ENCODE measurements at regions not wholly inside any gene's neighbourhood (a gene's known extent, or its start where the extent isn't known, plus 50 kb on each side); places are given as distances from the start of the nearest gene placed in this dataset.

GRCh38 chr1:101290922-101291561 lies 54.2 kb downstream of the S1PR1 start:
- ATAC-seq (peak; percentile 78), DNase-seq (peak; percentile 60 to 69)
- Mint-ChIP-seq H3K27ac (peak overlapping the region; percentile 95 to 99), H3K27me3 (no peaks in the 10 kb centered on the region), H3K4me1 (peaks cover 91% of the 10 kb centered on the region), H3K4me3 (peak overlapping the region; percentile 77 to 82), H3K9me3 (no peaks in the 10 kb centered on the region)

- peak; percentile 59 to 78 for DNase-seq
- Mint-ChIP-seq H3K4me1 (peaks cover 90% of the 10 kb centered on the region), H3K27ac (peak overlapping the region; percentile 95 to 99), H3K27me3 (no peaks in the 10 kb centered on the region), H3K9me3 (no peaks in the 10 kb centered on the region), H3K4me3 (peak overlapping the region; percentile 71 to 73)
- peak; percentile 52 for ATAC-seq
Observed at GRCh38 chr1:101291562-101292380, 55.0 kb downstream of the S1PR1 start.

- Mint-ChIP-seq H3K27ac (peak overlapping the region; percentile 85 to 89), H3K4me3 (peak overlapping the region in 1 of 2 donors; percentile 13), H3K27me3 (no peaks in the 10 kb centered on the region), H3K4me1 (peaks cover 91% of the 10 kb centered on the region), H3K9me3 (no peaks in the 10 kb centered on the region)
- ATAC-seq (peak; percentile 77), DNase-seq (peak; percentile 73 to 89)
Observed at GRCh38 chr1:101293461-101294051, 56.7 kb downstream of the S1PR1 start.

GRCh38 chr1:101295209-101295608 lies 58.4 kb downstream of the S1PR1 start:
- Mint-ChIP-seq H3K9me3 (no peaks in the 10 kb centered on the region), H3K27me3 (no peaks in the 10 kb centered on the region), H3K4me3 (no peak overlapping the region), H3K4me1 (peaks cover 75% of the 10 kb centered on the region), H3K27ac (no peak overlapping the region)
- DNase-seq, result no peak
- ATAC-seq, result no peak

- Mint-ChIP-seq H3K4me1 (peaks cover 40% of the 10 kb centered on the region), H3K4me3 (no peak overlapping the region), H3K9me3 (no peaks in the 10 kb centered on the region), H3K27ac (no peak overlapping the region), H3K27me3 (no peaks in the 10 kb centered on the region)
- DNase-seq, result no peak
- ATAC-seq, result no peak
Observed at GRCh38 chr1:101298663-101299062, 61.8 kb downstream of the S1PR1 start.

- H3K4me1 Mint-ChIP-seq, result peaks cover 35% of the 10 kb centered on the region
- no peak overlapping the region for H3K27ac Mint-ChIP-seq
- no peak for ATAC-seq
- no peaks in the 10 kb centered on the region for H3K9me3 Mint-ChIP-seq
- DNase-seq, result no peak
- H3K27me3 Mint-ChIP-seq, result no peaks in the 10 kb centered on the region
- no peak overlapping the region for H3K4me3 Mint-ChIP-seq
Observed at GRCh38 chr1:101299141-101299540, 62.3 kb downstream of the S1PR1 start.

- Mint-ChIP-seq H3K4me1 (peaks cover 33% of the 10 kb centered on the region), H3K9me3 (no peaks in the 10 kb centered on the region), H3K27me3 (no peaks in the 10 kb centered on the region), H3K4me3 (no peak overlapping the region), H3K27ac (no peak overlapping the region)
- no peak for DNase-seq
- no peak for ATAC-seq
Observed at GRCh38 chr1:101299710-101300109, 62.9 kb downstream of the S1PR1 start.

- no peak overlapping the region for H3K27ac Mint-ChIP-seq
- no peaks in the 10 kb centered on the region for H3K27me3 Mint-ChIP-seq
- DNase-seq (no peak), ATAC-seq (no peak)
- no peaks in the 10 kb centered on the region for H3K9me3 Mint-ChIP-seq
- peaks cover 21% of the 10 kb centered on the region for H3K4me1 Mint-ChIP-seq
- no peak overlapping the region for H3K4me3 Mint-ChIP-seq
Observed at GRCh38 chr1:101300916-101301315, 64.1 kb downstream of the S1PR1 start.

GRCh38 chr1:101301446-101302057 lies 64.7 kb downstream of the S1PR1 start:
- ATAC-seq, result no peak
- Mint-ChIP-seq H3K4me1 (peaks cover 16% of the 10 kb centered on the region), H3K4me3 (no peak overlapping the region), H3K9me3 (no peaks in the 10 kb centered on the region), H3K27ac (no peak overlapping the region), H3K27me3 (no peaks in the 10 kb centered on the region)
- DNase-seq, result no peak

GRCh38 chr1:101302831-101303511 lies 66.2 kb downstream of the S1PR1 start:
- H3K27me3 Mint-ChIP-seq, result no peaks in the 10 kb centered on the region
- no peak overlapping the region for H3K27ac Mint-ChIP-seq
- H3K4me3 Mint-ChIP-seq, result no peak overlapping the region
- no peaks in the 10 kb centered on the region for H3K9me3 Mint-ChIP-seq
- H3K4me1 Mint-ChIP-seq, result peaks cover 16% of the 10 kb centered on the region
- ATAC-seq, result no peak
- no peak for DNase-seq

- ATAC-seq (no peak), DNase-seq (no peak)
- no peaks in the 10 kb centered on the region for H3K27me3 Mint-ChIP-seq
- H3K4me3 Mint-ChIP-seq, result peak overlapping the region in 1 of 2 donors; percentile 76
- peak overlapping the region in 1 of 2 donors; percentile 34 for H3K27ac Mint-ChIP-seq
- no peaks in the 10 kb centered on the region for H3K9me3 Mint-ChIP-seq
- H3K4me1 Mint-ChIP-seq, result peaks cover 61% of the 10 kb centered on the region
Observed at GRCh38 chr1:101307985-101308689, 71.3 kb downstream of the S1PR1 start.

GRCh38 chr1:101308935-101309333 lies 72.1 kb downstream of the S1PR1 start:
- ATAC-seq, result no peak
- Mint-ChIP-seq H3K4me1 (peaks cover 69% of the 10 kb centered on the region), H3K27me3 (no peaks in the 10 kb centered on the region), H3K9me3 (no peaks in the 10 kb centered on the region), H3K4me3 (peak overlapping the region; percentile 76 to 82), H3K27ac (no peak overlapping the region)
- no peak for DNase-seq

- peak; percentile 77 for ATAC-seq
- peak; percentile 70 to 75 for DNase-seq
- Mint-ChIP-seq H3K4me3 (peak overlapping the region; percentile 82 to 89), H3K9me3 (no peaks in the 10 kb centered on the region), H3K27me3 (no peaks in the 10 kb centered on the region), H3K4me1 (peaks cover 76% of the 10 kb centered on the region), H3K27ac (peak overlapping the region; percentile 27 to 76)
Observed at GRCh38 chr1:101309334-101310311, 72.8 kb downstream of the S1PR1 start.

GRCh38 chr1:101310506-101310905 lies 73.7 kb downstream of the S1PR1 start:
- ATAC-seq (no peak), DNase-seq (no peak)
- Mint-ChIP-seq H3K9me3 (no peaks in the 10 kb centered on the region), H3K27ac (peak overlapping the region in 1 of 2 donors; percentile 76), H3K4me1 (peaks cover 82% of the 10 kb centered on the region), H3K4me3 (peak overlapping the region; percentile 82 to 89), H3K27me3 (peaks cover 7% of the 10 kb centered on the region)

Data from stimulated activated naive CD8-positive, alpha-beta T cell treated with anti-CD3 and anti-CD28 coated beads, Interleukin-15, amount 100 ng/mL, for 72 hours (primary cell).